A549 (cell line): ENCODE measurements at regions not wholly inside any gene's neighbourhood (a gene's known extent, or its start where the extent isn't known, plus 50 kb on each side); places are given as distances from the start of the nearest gene placed in this dataset.

Experiments
- ATAC-seq, 2 experiments: fragments of 200-7000 bp in 1 of 2; fragments of >200 bp in 1 of 2; cut with Nextera tagmentation in 1 of 2; cut with Tn5 transposase in 1 of 2; 3 replicates each; pipeline versions ENCODE4 v1.8.0 to v1.9.1; 2018 to 2020; ENCODE audit warnings: mild to moderate bottlenecking in 1 of 2, moderate library complexity in 1 of 2
- CTCF ChIA-PET: fragments of 300-600 bp; sonication (Branson Sonifier 250); formaldehyde crosslinking; extraction: SDS; loops from one replicate; lab custom pipeline; 2021; ENCODE audit warnings: antibody characterized with exemption, inconsistent platforms; lab: Yijun Ruan, JAX
- POLR2A ChIA-PET: fragments of 350-600 bp; formaldehyde crosslinking; extraction: SDS; loops from one replicate; lab custom pipeline; 2021; ENCODE audit warnings: antibody characterized with exemption, inconsistent platforms; lab: Yijun Ruan, JAX
- DNase-seq, 2 experiments: peaks; one replicate each; pipeline versions ENCODE4 v3.0.0 to v3.0.0-alpha.2; 2011 to 2016; ENCODE audit warnings: low read depth in 1 of 2, low spot score in 1 of 2
- FAIRE-seq: peaks from 2 replicates; lab custom pipeline; 2011; peaks lifted over from hg19 to GRCh38; lab: Jason Lieb, UNC
- H3K27ac ChIP-seq, 2 experiments: fragments of >200 bp; sonication (Bioruptor Twin); formaldehyde crosslinking; 3 replicates each; pipeline ENCODE4 v1.5.1; 2016 to 2017
- H3K4me1 ChIP-seq: fragments of >200 bp; sonication (Bioruptor Twin); formaldehyde crosslinking; 3 replicates; pipeline ENCODE4 v1.6.1; 2016
- H3K4me2 ChIP-seq: fragments of >200 bp; sonication (Bioruptor Twin); formaldehyde crosslinking; 3 replicates; pipeline ENCODE4 v1.6.1; 2016
- H3K4me3 ChIP-seq: fragments of >200 bp; sonication (Bioruptor Twin); formaldehyde crosslinking; 3 replicates; pipeline ENCODE4 v1.5.1; 2016
- H3K9me3 ChIP-seq: fragments of >200 bp; sonication (Bioruptor Twin); formaldehyde crosslinking; 3 replicates; pipeline ENCODE4 v1.6.1; 2016
- ATOH8 ChIP-seq: fragments of 250-450 bp; sonication (Bioruptor Pico); IDR thresholded peaks from 2 replicates; pipeline ENCODE4 v1.5.0; 2020; ENCODE audit warnings: low read depth, mild to moderate bottlenecking, moderate library complexity
- BHLHE40 ChIP-seq: IDR thresholded peaks from 2 replicates; pipeline ENCODE4 v1.6.1; 2012; ENCODE audit warnings: low read depth, low read length, inconsistent platforms
- CBX8 ChIP-seq: fragments of 200-600 bp; sonication (generic); IDR thresholded peaks from 2 replicates; pipeline ENCODE4 v1.6.1; 2016
- CHD4 ChIP-seq: fragments of 200-600 bp; sonication (generic); IDR thresholded peaks from 2 replicates; pipeline ENCODE4 v1.6.1; 2016; ENCODE audit warnings: antibody characterized with exemption, mild to moderate bottlenecking, borderline replicate concordance
- E2F6 ChIP-seq: IDR thresholded peaks from 2 replicates; pipeline ENCODE4 v1.6.1; 2012; ENCODE audit warnings: low read depth, borderline replicate concordance
- EHMT2 ChIP-seq: fragments of 200-600 bp; sonication (generic); IDR thresholded peaks from 2 replicates; pipeline ENCODE4 v1.6.1; 2016; ENCODE audit warnings: antibody characterized with exemption, low read depth, mild to moderate bottlenecking, moderate library complexity
- ELK1 ChIP-seq: fragments of 150-350 bp; IDR thresholded peaks from 2 replicates; pipeline ENCODE4 v1.6.1; 2014; ENCODE audit warnings: low read depth, mild to moderate bottlenecking, low read length
- ESRRA ChIP-seq: fragments of 150-350 bp; IDR thresholded peaks from 2 replicates; pipeline ENCODE4 v1.6.1; 2014; ENCODE audit warnings: mild to moderate bottlenecking, low read length, borderline replicate concordance
- GATA3 ChIP-seq: IDR thresholded peaks from 2 replicates; pipeline ENCODE4 v1.6.1; 2012; ENCODE audit warnings: borderline replicate concordance
- HES2 ChIP-seq: fragments of >200 bp; sonication (Bioruptor Twin); formaldehyde crosslinking; IDR thresholded peaks from 2 replicates; pipeline ENCODE4 v1.6.1; 2016
- HOXB13 ChIP-seq: fragments of 250-450 bp; sonication (Bioruptor Pico); IDR thresholded peaks from 2 replicates; pipeline ENCODE4 v1.5.0; 2020; ENCODE audit warnings: low read depth, mild to moderate bottlenecking, moderate library complexity
- HOXB5 ChIP-seq: fragments of 250-450 bp; sonication (Bioruptor Pico); IDR thresholded peaks from 2 replicates; pipeline ENCODE4 v1.5.0; 2020; ENCODE audit warnings: mild to moderate bottlenecking, moderate library complexity
- JUN ChIP-seq, 2 experiments: fragments of >200 bp; sonication (Bioruptor Twin); formaldehyde crosslinking; IDR thresholded peaks; 2 replicates in 1 of 2; 3 replicates in 1 of 2; pipeline ENCODE4 v1.6.1; 2016 to 2017
- JUNB ChIP-seq: fragments of >200 bp; sonication (Bioruptor Twin); formaldehyde crosslinking; IDR thresholded peaks from 2 replicates; pipeline ENCODE4 v1.6.1; 2016
- KDM1A ChIP-seq: fragments of 200-600 bp; sonication (generic); IDR thresholded peaks from 2 replicates; pipeline ENCODE4 v1.6.1; 2016; ENCODE audit warnings: low read depth, mild to moderate bottlenecking
- MAX ChIP-seq: IDR thresholded peaks from 2 replicates; pipeline ENCODE4 v1.6.1; 2012
- MAZ ChIP-seq: fragments of 150-350 bp; IDR thresholded peaks from 2 replicates; pipeline ENCODE4 v1.6.1; 2014; ENCODE audit warnings: antibody characterized with exemption, low read depth, low read length, borderline replicate concordance
- MYC ChIP-seq: IDR thresholded peaks from 2 replicates; pipeline ENCODE4 v1.6.1; 2012; ENCODE audit warnings: mild to moderate bottlenecking, inconsistent platforms, low read length, improper control_type of control experiment, borderline replicate concordance
- NPAS2 ChIP-seq: fragments of 250-450 bp; sonication (Bioruptor Pico); IDR thresholded peaks from 2 replicates; pipeline ENCODE4 v1.8.0; 2022; ENCODE audit warnings: mild to moderate bottlenecking, moderate library complexity, borderline replicate concordance
- PBX3 ChIP-seq: IDR thresholded peaks from 2 replicates; pipeline ENCODE4 v1.6.1; 2012
- POLR2A ChIP-seq: IDR thresholded peaks from 2 replicates; pipeline ENCODE4 v1.6.1; 2012; ENCODE audit warnings: mild to moderate bottlenecking, low read length
- POLR2AphosphoS2 ChIP-seq: conservative IDR thresholded peaks from 2 replicates; pipeline ENCODE4 v1.6.1; 2012; ENCODE audit warnings: low read length, improper control_type of control experiment, inconsistent platforms
- RAD21 ChIP-seq, 2 experiments: fragments of >200 bp in 1 of 2; sonication (Bioruptor Twin) in 1 of 2; formaldehyde crosslinking in 1 of 2; IDR thresholded peaks in 1 of 2; conservative IDR thresholded peaks in 1 of 2; 2 replicates in 1 of 2; 3 replicates in 1 of 2; pipeline ENCODE4 v1.6.1; 2012 to 2018; ENCODE audit warnings: inconsistent platforms in 1 of 2
- RARB ChIP-seq: fragments of 250-450 bp; sonication (Bioruptor Pico); IDR thresholded peaks from 2 replicates; pipeline ENCODE4 v1.8.0; 2021; ENCODE audit warnings: mild to moderate bottlenecking, moderate library complexity
- RNF2 ChIP-seq: fragments of 200-600 bp; sonication (generic); IDR thresholded peaks from 2 replicates; pipeline ENCODE4 v1.6.1; 2016; ENCODE audit warnings: low read depth, mild to moderate bottlenecking, antibody characterized with exemption, moderate library complexity, borderline replicate concordance
- SMC3 ChIP-seq: fragments of >200 bp; sonication (Bioruptor Twin); formaldehyde crosslinking; IDR thresholded peaks from 3 replicates; pipeline ENCODE4 v1.6.1; 2018; ENCODE audit warnings: inconsistent platforms
- USF2 ChIP-seq: fragments of 450-650 bp; IDR thresholded peaks from 2 replicates; pipeline ENCODE4 v1.6.1; 2014; ENCODE audit warnings: antibody characterized with exemption
- ZSCAN20 ChIP-seq: fragments of 250-450 bp; sonication (Bioruptor Pico); IDR thresholded peaks from 2 replicates; pipeline ENCODE4 v1.8.0; 2022; ENCODE audit warnings: mild to moderate bottlenecking, moderate library complexity
- WGBS: methylation state at CpG from one replicate; pipeline ENCODE4 v1.1.6; 2017; ENCODE audit errors: missing lambda C conversion rate; 5-methylcytosine and 5-hydroxymethylcytosine counted together

GRCh38 chr10:132478341-132479023 is 59.1 kb upstream of the INPP5A start:
- no peak overlapping the region for H3K4me2 ChIP-seq
- 46% methylated on average over 17 of the region's 18 CpGs for WGBS
- POLR2A ChIA-PET, result no interaction called here
- TF ChIP-seq USF2 (no peak), EHMT2 (no peak), MAZ (no peak), NPAS2 (CRISPR knock-in tag) (no peak), PBX3 (no peak), ELK1 (no peak), HOXB13 (CRISPR knock-in tag) (no peak), POLR2AphosphoS2 (no peak), HES2 (no peak), ZSCAN20 (CRISPR knock-in tag) (no peak), CHD4 (no peak), MYC (no peak), RARB (CRISPR knock-in tag) (no peak), RNF2 (no peak), POLR2A (no peak), ESRRA (no peak), MAX (no peak)
- TF ChIP-seq, all 56 proteins: peak for 0
- DNase-seq (no peak), FAIRE-seq (no peak), ATAC-seq (no peak)
- H3K4me3 ChIP-seq, result no peak overlapping the region
- no peaks in the 10 kb centered on the region for H3K9me3 ChIP-seq
- no peaks in the 10 kb centered on the region for H3K4me1 ChIP-seq
- CTCF ChIA-PET, result interaction anchor here (2.0 to 4.5 kb wide), 2 partner anchors 7 to 19 kb away, joined by 5 to 27 read pairs; no protein-coding TSS in a partner anchor
- no peak overlapping the region for H3K27ac ChIP-seq

GRCh38 chr10:132479024-132479602 is 58.5 kb upstream of the INPP5A start:
- ATAC-seq, result no peak
- CTCF ChIA-PET, result interaction anchor here (1.2 to 4.5 kb wide), 4 partner anchors 8 to 57 kb away, joined by 3 to 27 read pairs (median 6); no protein-coding TSS in a partner anchor
- FAIRE-seq, result no peak
- TF ChIP-seq RAD21 (conservative IDR thresholded peaks at IDR 0.05 in 1 of 2, IDR thresholded peaks at IDR 0.05 in 1 of 2), result no peak
- no peak for TF ChIP-seq CBX8
- no peak for TF ChIP-seq BHLHE40
- no peak for TF ChIP-seq E2F6
- no peak for TF ChIP-seq USF2
- no peak for TF ChIP-seq POLR2AphosphoS2
- TF ChIP-seq KDM1A, result no peak
- TF ChIP-seq ATOH8 (CRISPR knock-in tag), result no peak
- TF ChIP-seq HOXB13 (CRISPR knock-in tag), result no peak
- TF ChIP-seq HOXB5 (CRISPR knock-in tag), result no peak
- no peak for TF ChIP-seq MAX
- TF ChIP-seq GATA3, result no peak
- TF ChIP-seq JUNB, result no peak
- no peak for TF ChIP-seq JUN (IDR thresholded peaks at IDR 0.05)
- no peak for TF ChIP-seq SMC3

More at GRCh38 chr10:132479024-132479602, 58.5 kb upstream of the INPP5A start:
- DNase-seq, result no peak
- no peaks in the 10 kb centered on the region for H3K4me1 ChIP-seq
- H3K9me3 ChIP-seq, result no peaks in the 10 kb centered on the region
- WGBS, result 66% methylated on average over 14 of the region's 14 CpGs
- H3K4me3 ChIP-seq, result no peak overlapping the region
- H3K4me2 ChIP-seq, result no peak overlapping the region
- no peak overlapping the region for H3K27ac ChIP-seq
- POLR2A ChIA-PET, result no interaction called here
